ENCODE measurements at regions not wholly inside any gene's neighbourhood (a gene's known extent, or its start where the extent isn't known, plus 50 kb on each side); places are given as distances from the start of the nearest gene placed in this dataset.

DNA sequence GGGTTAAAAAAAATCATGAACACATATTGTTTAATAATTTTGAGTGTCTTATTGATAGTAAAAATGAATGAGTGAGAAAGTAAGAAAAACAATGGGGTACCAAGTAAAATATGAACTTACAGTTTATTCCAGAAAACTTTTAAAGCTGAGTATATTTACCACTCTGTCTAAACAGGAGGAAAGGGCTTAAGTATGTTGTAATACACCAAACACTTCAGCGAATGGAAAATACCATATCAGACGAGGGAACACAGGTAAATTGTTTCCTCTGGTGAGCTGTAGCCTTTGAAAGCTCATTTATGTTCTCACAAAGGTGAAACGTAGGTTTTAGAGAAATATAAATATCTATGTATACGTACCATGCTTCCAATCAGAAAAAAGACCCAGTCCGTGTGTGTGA lies 1209.6 kb upstream of the ZEB2 start:
- no peak for ATAC-seq

GRCh38 chr2:145728511-145728910 lies 1208.6 kb upstream of the ZEB2 start:
- TF ChIP-seq, protein P1, sequence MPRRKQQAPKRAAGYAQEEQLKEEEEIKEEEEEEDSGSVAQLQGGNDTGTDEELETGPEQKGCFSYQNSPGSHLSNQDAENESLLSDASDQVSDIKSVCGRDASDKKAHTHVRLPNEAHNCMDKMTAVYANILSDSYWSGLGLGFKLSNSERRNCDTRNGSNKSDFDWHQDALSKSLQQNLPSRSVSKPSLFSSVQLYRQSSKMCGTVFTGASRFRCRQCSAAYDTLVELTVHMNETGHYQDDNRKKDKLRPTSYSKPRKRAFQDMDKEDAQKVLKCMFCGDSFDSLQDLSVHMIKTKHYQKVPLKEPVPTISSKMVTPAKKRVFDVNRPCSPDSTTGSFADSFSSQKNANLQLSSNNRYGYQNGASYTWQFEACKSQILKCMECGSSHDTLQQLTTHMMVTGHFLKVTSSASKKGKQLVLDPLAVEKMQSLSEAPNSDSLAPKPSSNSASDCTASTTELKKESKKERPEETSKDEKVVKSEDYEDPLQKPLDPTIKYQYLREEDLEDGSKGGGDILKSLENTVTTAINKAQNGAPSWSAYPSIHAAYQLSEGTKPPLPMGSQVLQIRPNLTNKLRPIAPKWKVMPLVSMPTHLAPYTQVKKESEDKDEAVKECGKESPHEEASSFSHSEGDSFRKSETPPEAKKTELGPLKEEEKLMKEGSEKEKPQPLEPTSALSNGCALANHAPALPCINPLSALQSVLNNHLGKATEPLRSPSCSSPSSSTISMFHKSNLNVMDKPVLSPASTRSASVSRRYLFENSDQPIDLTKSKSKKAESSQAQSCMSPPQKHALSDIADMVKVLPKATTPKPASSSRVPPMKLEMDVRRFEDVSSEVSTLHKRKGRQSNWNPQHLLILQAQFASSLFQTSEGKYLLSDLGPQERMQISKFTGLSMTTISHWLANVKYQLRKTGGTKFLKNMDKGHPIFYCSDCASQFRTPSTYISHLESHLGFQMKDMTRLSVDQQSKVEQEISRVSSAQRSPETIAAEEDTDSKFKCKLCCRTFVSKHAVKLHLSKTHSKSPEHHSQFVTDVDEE (CRISPR knock-in tag; IDR thresholded peaks at IDR 0.05) = no peak
- no peak for TF ChIP-seq BACH2 (CRISPR knock-in tag; IDR thresholded peaks at IDR 0.05; ENCODE audit: borderline replicate concordance)
- no peak for TF ChIP-seq ARNTL (CRISPR knock-in tag; IDR thresholded peaks at IDR 0.05; ENCODE audit: borderline replicate concordance, low read depth)
- no peak for TF ChIP-seq ISL1 (CRISPR knock-in tag; IDR thresholded peaks at IDR 0.05)
- TF ChIP-seq RARB (CRISPR knock-in tag; IDR thresholded peaks at IDR 0.05) = no peak
- TF ChIP-seq, protein P2, sequence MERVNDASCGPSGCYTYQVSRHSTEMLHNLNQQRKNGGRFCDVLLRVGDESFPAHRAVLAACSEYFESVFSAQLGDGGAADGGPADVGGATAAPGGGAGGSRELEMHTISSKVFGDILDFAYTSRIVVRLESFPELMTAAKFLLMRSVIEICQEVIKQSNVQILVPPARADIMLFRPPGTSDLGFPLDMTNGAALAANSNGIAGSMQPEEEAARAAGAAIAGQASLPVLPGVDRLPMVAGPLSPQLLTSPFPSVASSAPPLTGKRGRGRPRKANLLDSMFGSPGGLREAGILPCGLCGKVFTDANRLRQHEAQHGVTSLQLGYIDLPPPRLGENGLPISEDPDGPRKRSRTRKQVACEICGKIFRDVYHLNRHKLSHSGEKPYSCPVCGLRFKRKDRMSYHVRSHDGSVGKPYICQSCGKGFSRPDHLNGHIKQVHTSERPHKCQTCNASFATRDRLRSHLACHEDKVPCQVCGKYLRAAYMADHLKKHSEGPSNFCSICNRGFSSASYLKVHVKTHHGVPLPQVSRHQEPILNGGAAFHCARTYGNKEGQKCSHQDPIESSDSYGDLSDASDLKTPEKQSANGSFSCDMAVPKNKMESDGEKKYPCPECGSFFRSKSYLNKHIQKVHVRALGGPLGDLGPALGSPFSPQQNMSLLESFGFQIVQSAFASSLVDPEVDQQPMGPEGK (CRISPR knock-in tag; IDR thresholded peaks at IDR 0.05; ENCODE audit: borderline replicate concordance) = no peak
- TF ChIP-seq ZNF70 (CRISPR knock-in tag; IDR thresholded peaks at IDR 0.05) = no peak
- TF ChIP-seq SNAI2 (CRISPR knock-in tag; IDR thresholded peaks at IDR 0.05) = no peak
- no peak for TF ChIP-seq ZNF565 (CRISPR knock-in tag; conservative IDR thresholded peaks at IDR 0.05; ENCODE audit: low read depth)
- TF ChIP-seq, protein P3, sequence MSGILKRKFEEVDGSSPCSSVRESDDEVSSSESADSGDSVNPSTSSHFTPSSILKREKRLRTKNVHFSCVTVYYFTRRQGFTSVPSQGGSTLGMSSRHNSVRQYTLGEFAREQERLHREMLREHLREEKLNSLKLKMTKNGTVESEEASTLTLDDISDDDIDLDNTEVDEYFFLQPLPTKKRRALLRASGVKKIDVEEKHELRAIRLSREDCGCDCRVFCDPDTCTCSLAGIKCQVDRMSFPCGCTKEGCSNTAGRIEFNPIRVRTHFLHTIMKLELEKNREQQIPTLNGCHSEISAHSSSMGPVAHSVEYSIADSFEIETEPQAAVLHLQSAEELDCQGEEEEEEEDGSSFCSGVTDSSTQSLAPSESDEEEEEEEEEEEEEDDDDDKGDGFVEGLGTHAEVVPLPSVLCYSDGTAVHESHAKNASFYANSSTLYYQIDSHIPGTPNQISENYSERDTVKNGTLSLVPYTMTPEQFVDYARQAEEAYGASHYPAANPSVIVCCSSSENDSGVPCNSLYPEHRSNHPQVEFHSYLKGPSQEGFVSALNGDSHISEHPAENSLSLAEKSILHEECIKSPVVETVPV (CRISPR knock-in tag; IDR thresholded peaks at IDR 0.05) = no peak
- TF ChIP-seq GLIS3 (CRISPR knock-in tag; IDR thresholded peaks at IDR 0.05) = no peak
- TF ChIP-seq PPARA (CRISPR knock-in tag; IDR thresholded peaks at IDR 0.05; ENCODE audit: borderline replicate concordance) = no peak
- no peak for TF ChIP-seq ZC3H10 (CRISPR knock-in tag; IDR thresholded peaks at IDR 0.05)
- TF ChIP-seq TOX (CRISPR knock-in tag; IDR thresholded peaks at IDR 0.05; ENCODE audit: borderline replicate concordance) = no peak
- no peak for ATAC-seq

More for the DNA sequence above, 1209.6 kb upstream of the ZEB2 start:
- TF ChIP-seq CSDC2 (CRISPR knock-in tag; IDR thresholded peaks at IDR 0.05) (no peak), ZFP30 (CRISPR knock-in tag; IDR thresholded peaks at IDR 0.05) (no peak)

- TF ChIP-seq BACH2 (CRISPR knock-in tag; IDR thresholded peaks at IDR 0.05; ENCODE audit: borderline replicate concordance) (no peak), OSR1 (CRISPR knock-in tag; IDR thresholded peaks at IDR 0.05) (no peak), ZNF70 (CRISPR knock-in tag; IDR thresholded peaks at IDR 0.05) (no peak), ZC3H10 (CRISPR knock-in tag; IDR thresholded peaks at IDR 0.05) (no peak), GLIS3 (CRISPR knock-in tag; IDR thresholded peaks at IDR 0.05) (no peak), RARB (CRISPR knock-in tag; IDR thresholded peaks at IDR 0.05) (no peak), PPARA (CRISPR knock-in tag; IDR thresholded peaks at IDR 0.05; ENCODE audit: borderline replicate concordance) (no peak), ZNF565 (CRISPR knock-in tag; conservative IDR thresholded peaks at IDR 0.05; ENCODE audit: low read depth) (no peak), ZFP30 (CRISPR knock-in tag; IDR thresholded peaks at IDR 0.05) (no peak), TCF4 (CRISPR knock-in tag; IDR thresholded peaks at IDR 0.05; ENCODE audit: borderline replicate concordance) (no peak)
- TF ChIP-seq, protein P4, sequence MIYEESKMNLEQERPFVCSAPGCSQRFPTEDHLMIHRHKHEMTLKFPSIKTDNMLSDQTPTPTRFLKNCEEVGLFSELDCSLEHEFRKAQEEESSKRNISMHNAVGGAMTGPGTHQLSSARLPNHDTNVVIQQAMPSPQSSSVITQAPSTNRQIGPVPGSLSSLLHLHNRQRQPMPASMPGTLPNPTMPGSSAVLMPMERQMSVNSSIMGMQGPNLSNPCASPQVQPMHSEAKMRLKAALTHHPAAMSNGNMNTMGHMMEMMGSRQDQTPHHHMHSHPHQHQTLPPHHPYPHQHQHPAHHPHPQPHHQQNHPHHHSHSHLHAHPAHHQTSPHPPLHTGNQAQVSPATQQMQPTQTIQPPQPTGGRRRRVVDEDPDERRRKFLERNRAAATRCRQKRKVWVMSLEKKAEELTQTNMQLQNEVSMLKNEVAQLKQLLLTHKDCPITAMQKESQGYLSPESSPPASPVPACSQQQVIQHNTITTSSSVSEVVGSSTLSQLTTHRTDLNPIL (CRISPR knock-in tag; IDR thresholded peaks at IDR 0.05; ENCODE audit: low read depth) = no peak
- TF ChIP-seq, protein P2 (CRISPR knock-in tag; IDR thresholded peaks at IDR 0.05; ENCODE audit: borderline replicate concordance) = no peak
- TF ChIP-seq, protein P1 (CRISPR knock-in tag; IDR thresholded peaks at IDR 0.05) = no peak
- TF ChIP-seq, protein P3 (CRISPR knock-in tag; IDR thresholded peaks at IDR 0.05) = no peak
- no peak for ATAC-seq
Measured at GRCh38 chr2:145725876-145726275, 1206.0 kb upstream of the ZEB2 start.
